IMR-90 (cell line): ENCODE measurements at regions not wholly inside any gene's neighbourhood (a gene's known extent, or its start where the extent isn't known, plus 50 kb on each side); places are given as distances from the start of the nearest gene placed in this dataset.

Experiments used
- ATAC-seq: fragments of 200-7000 bp; cut with Tn5 transposase; 2 replicates; pipeline ENCODE4 v1.9.1; 2020; ENCODE audit warnings: low read depth, mild to moderate bottlenecking, moderate library complexity
- BruUV-seq: library from RNA; stranded (reverse); fragments of 400-500 nt; replicated peaks from 2 replicates; lab custom pipeline; 2021; lab: Mats Ljungman, UMichigan
- CTCF ChIA-PET: fragments of 300-600 bp; formaldehyde crosslinking; extraction: SDS; loops from one replicate; lab custom pipeline; 2021; ENCODE audit warnings: antibody characterized with exemption; lab: Yijun Ruan, JAX
- POLR2A ChIA-PET: fragments of 300-600 bp; sonication (Branson Sonifier 250); formaldehyde crosslinking; loops from one replicate; lab custom pipeline; 2022; ENCODE audit warnings: antibody characterized with exemption; ENCODE audit not compliant: unreplicated experiment; lab: Charles Lee
- DNase-seq: peaks from one replicate; pipeline ENCODE4 v3.0.0; 2013
- H2AFZ ChIP-seq: replicated peaks from 2 replicates; pipeline ENCODE3; 2013; ENCODE audit warnings: low read length, mild to moderate bottlenecking; ENCODE audit not compliant: poor library complexity
- H2AK5ac ChIP-seq: 2 replicates; pipeline ENCODE4 v1.6.1; 2013; ENCODE audit warnings: low read depth, low read length, inconsistent platforms
- H2AK9ac ChIP-seq: replicated peaks from 2 replicates; pipeline ENCODE3; 2013; ENCODE audit warnings: mild to moderate bottlenecking, low read depth, low read length, moderate library complexity; ENCODE audit not compliant: poor library complexity
- H2BK120ac ChIP-seq: 2 replicates; pipeline ENCODE4 v1.6.1; 2013; ENCODE audit warnings: low read depth, low read length, inconsistent platforms
- H2BK15ac ChIP-seq: 3 replicates; pipeline ENCODE4 v1.6.1; 2013; ENCODE audit warnings: low read depth, low read length, inconsistent platforms
- H2BK20ac ChIP-seq: 2 replicates; pipeline ENCODE4 v1.6.1; 2013; ENCODE audit warnings: low read depth, mild to moderate bottlenecking, inconsistent platforms, low read length, moderate library complexity
- H2BK5ac ChIP-seq: 2 replicates; pipeline ENCODE4 v1.6.1; 2013; ENCODE audit warnings: mild to moderate bottlenecking, low read depth, low read length, inconsistent platforms; ENCODE audit not compliant: poor library complexity, severe bottlenecking
- H3K14ac ChIP-seq: replicated peaks from 2 replicates; pipeline ENCODE4 v1.6.1; 2013; ENCODE audit warnings: low read depth, low read length, inconsistent platforms
- H3K18ac ChIP-seq: 2 replicates; pipeline ENCODE4 v1.6.1; 2013; ENCODE audit warnings: low read depth, low read length, control low read depth
- H3K23ac ChIP-seq: 2 replicates; pipeline ENCODE4 v1.6.1; 2013; ENCODE audit warnings: low read depth, low read length, inconsistent platforms
- H3K27ac ChIP-seq: 2 replicates; pipeline ENCODE4 v1.5.1; 2013; ENCODE audit warnings: mild to moderate bottlenecking, control low read depth, low read length; ENCODE audit not compliant: insufficient read depth
- H3K27me3 ChIP-seq: 2 replicates; pipeline ENCODE4 v1.6.1; 2013; ENCODE audit warnings: low read length; ENCODE audit not compliant: control insufficient read depth, insufficient read depth
- H3K36me3 ChIP-seq: 2 replicates; pipeline ENCODE4 v1.6.1; 2013; ENCODE audit warnings: low read length, mixed read lengths; ENCODE audit not compliant: control insufficient read depth, insufficient read depth
- H3K4ac ChIP-seq: 2 replicates; pipeline ENCODE4 v1.6.1; 2013; ENCODE audit warnings: low read depth, low read length, inconsistent platforms
- H3K4me1 ChIP-seq: 2 replicates; pipeline ENCODE4 v1.6.1; 2013; ENCODE audit warnings: low read length, mixed read lengths; ENCODE audit not compliant: control insufficient read depth, insufficient read depth
- H3K4me2 ChIP-seq: 2 replicates; pipeline ENCODE4 v1.6.1; 2013; ENCODE audit warnings: low read depth, mild to moderate bottlenecking, control low read depth, low read length, moderate library complexity
- H3K4me3 ChIP-seq: 2 replicates; pipeline ENCODE4 v1.5.1; 2013; ENCODE audit warnings: low read depth, mild to moderate bottlenecking, control low read depth, low read length, moderate library complexity; ENCODE audit not compliant: insufficient read depth
- H3K56ac ChIP-seq: 2 replicates; pipeline ENCODE4 v1.6.1; 2013; ENCODE audit warnings: low read length, inconsistent platforms; ENCODE audit not compliant: insufficient read depth; ENCODE audit errors: extremely low read depth
- H3K79me1 ChIP-seq, 2 experiments: 2 replicates each; pipeline ENCODE4 v1.6.1; 2013; ENCODE audit warnings: low read length in 2 of 2, inconsistent platforms in 1 of 2, low read depth in 1 of 2
- H3K9ac ChIP-seq: 2 replicates; pipeline ENCODE4 v1.6.1; 2013; ENCODE audit warnings: low read depth, low read length, control low read depth
- H3K9me1 ChIP-seq: 2 replicates; pipeline ENCODE4 v1.6.1; 2013; ENCODE audit warnings: low read length, inconsistent platforms; ENCODE audit not compliant: insufficient read depth
- H3K9me3 ChIP-seq: 2 replicates; pipeline ENCODE4 v1.6.1; 2013; ENCODE audit warnings: low read length; ENCODE audit not compliant: control insufficient read depth, insufficient read depth
- H4K20me1 ChIP-seq: 2 replicates; pipeline ENCODE4 v1.6.1; 2013; ENCODE audit warnings: low read length, inconsistent platforms; ENCODE audit not compliant: insufficient read depth
- H4K5ac ChIP-seq: 2 replicates; pipeline ENCODE4 v1.6.1; 2013; ENCODE audit warnings: mild to moderate bottlenecking, low read depth, low read length, control low read depth
- H4K8ac ChIP-seq, 2 experiments: 2 replicates each; pipeline ENCODE4 v1.6.1; 2013; ENCODE audit warnings: low read depth in 2 of 2, low read length in 2 of 2, control low read depth in 1 of 2, inconsistent platforms in 1 of 2
- H4K91ac ChIP-seq: 2 replicates; pipeline ENCODE4 v1.6.1; 2013; ENCODE audit warnings: low read depth, low read length, inconsistent platforms; ENCODE audit not compliant: insufficient read depth
- CEBPB ChIP-seq: IDR thresholded peaks from 2 replicates; pipeline ENCODE4 v1.6.1; 2012; ENCODE audit warnings: low read depth, low read length, improper control_type of control experiment
- CTCF ChIP-seq: conservative IDR thresholded peaks from 2 replicates; pipeline ENCODE4 v1.5.1; 2012; ENCODE audit warnings: mild to moderate bottlenecking, low read depth, low read length, improper control_type of control experiment
- MAZ ChIP-seq: IDR thresholded peaks from 2 replicates; pipeline ENCODE4 v1.6.1; 2012; ENCODE audit warnings: low read depth, mild to moderate bottlenecking, low read length, improper control_type of control experiment, moderate library complexity, borderline replicate concordance
- SMC3 ChIP-seq: fragments of 150-350 bp; IDR thresholded peaks from 2 replicates; pipeline ENCODE4 v1.6.1; 2016; ENCODE audit warnings: low read depth, mild to moderate bottlenecking, antibody characterized with exemption, low read length, moderate library complexity
- USF2 ChIP-seq: fragments of 150-350 bp; IDR thresholded peaks from 2 replicates; pipeline ENCODE4 v1.6.1; 2017; ENCODE audit warnings: mild to moderate bottlenecking, antibody characterized with exemption, low read length, low read depth
- WGBS, 2 experiments: methylation state at CpG; one replicate each; pipeline versions ENCODE4 v1.1.5 to v1.1.7; 2013; ENCODE audit warnings: missing lambda C conversion rate in 2 of 2; ENCODE audit not compliant: insufficient read length in 1 of 2; ENCODE audit errors: extremely low coverage in 2 of 2; 5-methylcytosine and 5-hydroxymethylcytosine counted together
- dilution Hi-C: fragments of 300-500 bp; cut with HindIII; formaldehyde crosslinking; loops from one replicate; pipeline ENCODE4 v1.14.3; 2018; ENCODE audit warnings: low sequenced_read_pairs; ENCODE audit not compliant: unreplicated experiment
- in situ Hi-C: fragments of 300-500 bp; cut with MboI; formaldehyde crosslinking; loops from 3 replicates; pipeline ENCODE4 v1.14.3; 2019; ENCODE audit warnings: low sequenced_read_pairs, inconsistent platforms, mixed read lengths
- intact Hi-C: fragments of 100-400 bp; cut with micrococcal nuclease; formaldehyde crosslinking; loops from 2 replicates; pipeline ENCODE4 v1.10.0; 2022

- Histone ChIP-seq H3K23ac (no peak overlapping the region), H4K5ac (no peak overlapping the region), H2BK20ac (no peak overlapping the region), H2BK120ac (no peak overlapping the region), H3K79me1 (no peaks in the 10 kb centered on the region), H2AK9ac (no peak overlapping the region), H2AFZ (no peak overlapping the region), H3K14ac (no peak overlapping the region), H3K18ac (no peak overlapping the region), H3K4me3 (no peak overlapping the region), H2BK5ac (no peak overlapping the region), H3K9me1 (no peaks in the 10 kb centered on the region), H3K4ac (no peak overlapping the region), H3K9ac (no peak overlapping the region), H4K91ac (no peak overlapping the region), H4K20me1 (no peaks in the 10 kb centered on the region), H2AK5ac (no peak overlapping the region), H3K36me3 (no peaks in the 10 kb centered on the region), H3K4me2 (no peak overlapping the region), H3K56ac (no peak overlapping the region), H3K9me3 (peaks cover 22% of the 10 kb centered on the region), H3K27me3 (no peaks in the 10 kb centered on the region), H2BK15ac (no peak overlapping the region), H3K4me1 (no peaks in the 10 kb centered on the region), H3K27ac (no peak overlapping the region), H4K8ac (no peak overlapping the region)
- BruUV-seq, result no TSS peak
- intact Hi-C loops (no loop called here), in situ Hi-C loops (no loop called here), dilution Hi-C loops (no loop called here)
- DNase-seq (no peak), ATAC-seq (no peak)
- ChIA-PET CTCF (no interaction called here), POLR2A (no interaction called here)
- WGBS, 2 experiments, result 45% methylated on average over 3 of the region's 5 CpGs; no CpG with 5 or more reads in 1 of the 2 experiments
- TF ChIP-seq SMC3, result no peak
- TF ChIP-seq CEBPB, result no peak
- TF ChIP-seq CTCF, result no peak
- no peak for TF ChIP-seq MAZ
- no peak for TF ChIP-seq USF2
These were observed 697.6 kb downstream of the HACE1 start for GRCh38 chr6:104162036-104162669.
